SK-N-SH treated with all-trans-retinoic acid at 6 μM for 48 hours (cell line): ENCODE measurements at regions not wholly inside any gene's neighbourhood (a gene's known extent, or its start where the extent isn't known, plus 50 kb on each side); places are given as distances from the start of the nearest gene placed in this dataset.

Source experiments
- GLIS3 ChIP-seq: fragments of 250-450 bp; sonication (Bioruptor Pico); IDR thresholded peaks from 2 replicates; pipeline ENCODE4 v1.5.0; 2020; ENCODE audit warnings: mild to moderate bottlenecking, moderate library complexity
- OSR1 ChIP-seq: fragments of 250-450 bp; sonication (Bioruptor Pico); IDR thresholded peaks from 2 replicates; pipeline ENCODE4 v1.8.0; 2022; ENCODE audit warnings: moderate library complexity, mild to moderate bottlenecking, inconsistent platforms
- PPARA ChIP-seq: fragments of 250-450 bp; sonication (Bioruptor Pico); IDR thresholded peaks from 2 replicates; pipeline ENCODE4 v1.5.0; 2020; ENCODE audit warnings: mild to moderate bottlenecking, borderline replicate concordance
- TOX ChIP-seq: fragments of 250-450 bp; sonication (Bioruptor Pico); IDR thresholded peaks from 2 replicates; pipeline ENCODE4 v1.8.0; 2021; ENCODE audit warnings: mild to moderate bottlenecking, moderate library complexity, borderline replicate concordance
- ZC3H10 ChIP-seq: fragments of 250-450 bp; sonication (Bioruptor Pico); IDR thresholded peaks from 2 replicates; pipeline ENCODE4 v1.5.1; 2021; ENCODE audit warnings: mild to moderate bottlenecking, moderate library complexity
- TF ChIP-seq, protein P1 (sequence below): fragments of 250-450 bp; sonication (Bioruptor Pico); IDR thresholded peaks from 2 replicates; pipeline ENCODE4 v1.8.0; 2020; ENCODE audit warnings: mild to moderate bottlenecking, moderate library complexity, borderline replicate concordance

DNA sequence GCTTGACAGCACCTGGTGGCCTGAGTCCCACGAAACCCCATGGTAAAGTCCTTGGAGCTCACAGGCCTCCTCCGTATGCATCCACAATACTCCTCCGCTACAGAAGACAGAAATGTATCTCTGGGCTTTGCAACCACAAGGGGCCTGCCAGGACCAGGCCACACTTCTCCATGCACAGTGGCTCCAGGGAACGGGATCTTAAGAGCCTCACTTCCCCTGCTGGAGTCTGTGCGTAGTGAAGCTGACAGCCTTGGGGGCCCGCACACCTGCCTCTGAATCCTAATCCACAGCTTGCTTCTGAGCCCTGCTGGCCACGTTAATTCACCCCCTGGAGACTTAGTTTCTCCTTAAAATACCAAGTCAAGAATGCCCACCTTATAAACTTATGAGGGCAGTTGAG lies 125.7 kb downstream of the COPRS start:
- TF ChIP-seq ZC3H10 (CRISPR knock-in tag) (no peak), OSR1 (CRISPR knock-in tag) (no peak), PPARA (CRISPR knock-in tag) (no peak), TOX (CRISPR knock-in tag) (no peak), GLIS3 (CRISPR knock-in tag) (no peak)
- TF ChIP-seq, protein P1, sequence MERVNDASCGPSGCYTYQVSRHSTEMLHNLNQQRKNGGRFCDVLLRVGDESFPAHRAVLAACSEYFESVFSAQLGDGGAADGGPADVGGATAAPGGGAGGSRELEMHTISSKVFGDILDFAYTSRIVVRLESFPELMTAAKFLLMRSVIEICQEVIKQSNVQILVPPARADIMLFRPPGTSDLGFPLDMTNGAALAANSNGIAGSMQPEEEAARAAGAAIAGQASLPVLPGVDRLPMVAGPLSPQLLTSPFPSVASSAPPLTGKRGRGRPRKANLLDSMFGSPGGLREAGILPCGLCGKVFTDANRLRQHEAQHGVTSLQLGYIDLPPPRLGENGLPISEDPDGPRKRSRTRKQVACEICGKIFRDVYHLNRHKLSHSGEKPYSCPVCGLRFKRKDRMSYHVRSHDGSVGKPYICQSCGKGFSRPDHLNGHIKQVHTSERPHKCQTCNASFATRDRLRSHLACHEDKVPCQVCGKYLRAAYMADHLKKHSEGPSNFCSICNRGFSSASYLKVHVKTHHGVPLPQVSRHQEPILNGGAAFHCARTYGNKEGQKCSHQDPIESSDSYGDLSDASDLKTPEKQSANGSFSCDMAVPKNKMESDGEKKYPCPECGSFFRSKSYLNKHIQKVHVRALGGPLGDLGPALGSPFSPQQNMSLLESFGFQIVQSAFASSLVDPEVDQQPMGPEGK, result no peak
